ENCODE measurements at regions not wholly inside any gene's neighbourhood (a gene's known extent, or its start where the extent isn't known, plus 50 kb on each side); places are given as distances from the start of the nearest gene placed in this dataset.

DNA sequence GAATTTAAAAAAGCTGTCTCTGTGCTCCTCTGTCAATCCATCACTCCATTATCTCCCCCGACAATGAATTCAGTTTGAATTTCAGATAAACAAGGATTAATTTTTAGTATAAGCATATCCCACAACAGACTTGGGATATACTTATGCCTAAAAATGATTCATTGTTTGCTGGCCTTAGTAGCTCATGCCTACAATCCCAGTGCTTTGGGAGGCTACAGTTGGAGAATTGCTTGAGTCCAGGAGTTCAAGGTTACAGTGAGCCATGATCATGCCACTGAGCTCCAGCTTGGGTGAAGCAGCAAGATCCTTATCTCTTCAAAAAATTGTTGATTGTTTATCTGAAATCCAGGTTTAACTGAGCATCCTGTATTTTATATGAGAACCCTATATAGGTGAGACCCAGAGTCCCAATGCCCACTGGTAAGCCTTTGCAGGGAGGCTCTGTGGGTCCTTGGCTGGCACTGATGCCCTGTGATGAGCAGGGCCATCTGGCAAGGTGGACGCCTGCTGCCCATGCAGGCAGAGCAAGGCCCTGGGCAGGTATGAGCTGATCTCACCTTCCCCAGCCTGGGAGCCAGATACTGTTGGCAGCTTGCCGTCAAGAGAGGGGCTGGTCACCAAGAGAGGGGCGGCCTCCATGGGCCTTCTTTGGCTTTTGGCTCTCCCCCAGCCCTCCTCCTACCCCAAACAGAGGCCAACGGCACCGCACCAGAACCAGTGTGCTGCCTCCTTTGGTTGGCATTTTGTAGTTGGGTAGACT, 158.7 kb downstream of the SEC14L1 start:
- Histone ChIP-seq H3K4me3 (no peak overlapping the region), H3K27ac (no peak overlapping the region)

DNA sequence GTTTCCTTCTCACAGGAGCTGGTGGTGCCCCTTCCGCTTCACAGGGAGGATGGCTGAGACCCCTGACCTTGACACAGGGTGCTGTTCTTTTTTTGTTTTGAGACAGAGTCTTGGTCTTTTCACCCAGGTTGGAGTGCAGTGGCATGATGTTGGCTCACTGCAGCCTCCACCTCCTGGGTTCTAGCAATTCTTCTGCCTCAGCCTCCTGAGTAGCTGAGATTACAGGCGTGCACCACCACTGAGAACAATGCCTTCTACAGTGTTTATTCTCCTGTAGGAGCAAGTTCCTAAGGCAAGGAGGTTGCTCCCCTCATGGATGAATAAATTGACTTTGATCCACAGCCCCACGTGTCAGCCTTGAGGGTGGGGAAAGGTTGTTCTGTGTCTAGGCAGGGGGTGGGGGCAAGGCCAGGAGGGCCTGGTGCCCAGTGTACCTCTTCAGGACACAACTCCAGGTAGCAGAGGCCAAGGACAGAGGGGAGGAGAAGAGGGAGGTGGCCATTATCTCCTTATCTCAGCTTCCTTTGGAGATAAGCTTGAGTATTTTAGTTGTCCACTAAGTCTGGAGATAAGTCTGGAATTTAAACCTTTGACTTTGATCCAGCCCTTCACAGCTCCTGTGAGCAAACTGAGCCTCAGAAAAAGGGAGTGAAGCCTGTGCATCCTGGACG, 159.4 kb downstream of the SEC14L1 start:
- H3K9me3 ChIP-seq (replicated peaks) = peaks cover 6% of the 10 kb centered on the region
- H3K4me1 ChIP-seq = peaks cover 7% of the 10 kb centered on the region
- no peak overlapping the region for H3K4me3 ChIP-seq
- H3K27ac ChIP-seq = no peak overlapping the region
- no peak for DNase-seq
- no peaks in the 10 kb centered on the region for H3K36me3 ChIP-seq
- H3K27me3 ChIP-seq = no peaks in the 10 kb centered on the region

More for the DNA sequence above, 158.7 kb downstream of the SEC14L1 start:
- Histone ChIP-seq H3K4me1 (peaks cover under 1% of the 10 kb centered on the region; the same call in 1 of the 2 replicates), H3K9me3 (replicated peaks) (peaks cover 6% of the 10 kb centered on the region), H3K27me3 (no peaks in the 10 kb centered on the region), H3K36me3 (no peaks in the 10 kb centered on the region)
- DNase-seq = no peak

DNA sequence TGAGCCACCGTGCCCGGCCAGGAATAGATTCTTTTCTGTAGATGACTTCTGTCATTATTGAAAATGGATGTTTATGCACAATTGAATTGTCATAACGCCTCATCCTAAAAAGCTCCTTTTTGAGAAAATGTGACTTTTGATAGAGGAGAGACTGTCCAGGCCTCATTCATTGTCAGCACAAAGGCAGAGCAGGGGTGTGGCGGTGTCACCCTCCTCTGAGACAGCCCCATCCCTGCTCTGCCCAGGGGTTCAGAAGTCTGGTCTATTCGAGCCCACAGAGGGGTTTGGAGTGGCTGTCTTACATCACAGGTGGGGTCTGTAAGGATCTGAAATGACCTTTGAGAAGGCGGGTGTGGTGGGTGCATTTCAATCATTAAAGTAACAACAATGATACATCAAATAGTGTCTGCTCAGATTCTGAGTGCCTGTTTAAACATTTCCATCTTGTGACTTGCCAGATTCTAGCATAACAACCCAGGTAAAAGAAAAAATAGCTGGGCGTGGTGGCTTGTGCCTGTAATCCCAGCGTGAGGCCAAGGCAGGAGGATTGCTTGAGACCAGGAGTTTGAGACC, 161.0 kb downstream of the SEC14L1 start:
- Histone ChIP-seq H3K4me1 (peaks cover 11% of the 10 kb centered on the region), H3K27ac (no peak overlapping the region), H3K36me3 (no peaks in the 10 kb centered on the region), H3K27me3 (no peaks in the 10 kb centered on the region), H3K4me3 (no peak overlapping the region), H3K9me3 (replicated peaks) (peaks cover 6% of the 10 kb centered on the region)
- no peak for DNase-seq

DNA sequence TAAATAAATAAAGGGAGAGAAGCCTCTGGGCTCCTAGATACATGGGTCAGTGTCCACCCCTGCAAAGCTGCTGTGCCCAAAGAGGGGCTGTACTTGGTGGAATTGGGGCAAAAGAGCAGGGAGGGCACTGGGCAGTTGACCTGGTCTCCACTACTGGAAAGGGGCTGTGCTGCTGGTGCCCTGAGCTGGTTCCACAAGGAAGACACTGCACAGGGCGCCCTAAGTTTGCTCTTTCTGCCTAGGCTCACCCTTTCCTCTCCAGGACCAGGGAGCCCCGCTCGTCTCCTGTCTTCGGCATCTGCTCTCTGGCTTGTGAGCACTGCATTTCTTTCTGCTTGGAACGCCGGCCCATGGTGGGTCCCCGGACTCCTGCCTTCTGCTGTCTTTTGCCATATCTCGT, 161.9 kb downstream of the SEC14L1 start:
- no peak for DNase-seq
- Histone ChIP-seq H3K36me3 (no peaks in the 10 kb centered on the region), H3K9me3 (replicated peaks) (peaks cover 6% of the 10 kb centered on the region), H3K27ac (no peak overlapping the region), H3K4me3 (no peak overlapping the region), H3K27me3 (no peaks in the 10 kb centered on the region), H3K4me1 (peaks cover 11% of the 10 kb centered on the region)

DNA sequence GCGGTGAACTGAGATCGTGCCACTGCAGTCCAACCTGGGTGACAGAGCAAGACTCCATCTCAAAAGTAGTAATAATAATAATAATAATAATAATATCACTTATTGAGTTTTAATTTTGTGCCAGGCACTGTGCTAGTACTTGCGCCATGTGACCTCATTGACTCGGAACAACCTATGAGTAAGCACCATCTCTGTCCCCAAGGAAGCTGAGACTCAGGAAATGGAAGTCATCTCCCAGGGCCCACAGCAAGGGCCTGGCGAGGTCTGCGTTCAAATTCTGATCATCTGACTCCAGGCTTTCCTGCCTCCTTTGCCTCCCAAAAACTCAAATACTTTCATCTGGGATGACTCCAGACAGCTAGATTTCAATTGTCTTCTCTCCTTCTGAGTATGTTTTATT, 162.9 kb downstream of the SEC14L1 start:
- H3K9me3 ChIP-seq (replicated peaks) = peaks cover 6% of the 10 kb centered on the region
- no peaks in the 10 kb centered on the region for H3K27me3 ChIP-seq
- H3K36me3 ChIP-seq = no peaks in the 10 kb centered on the region
- no peak for DNase-seq
- H3K4me3 ChIP-seq = no peak overlapping the region
- no peak overlapping the region for H3K27ac ChIP-seq
- peaks cover 14% of the 10 kb centered on the region for H3K4me1 ChIP-seq

DNA sequence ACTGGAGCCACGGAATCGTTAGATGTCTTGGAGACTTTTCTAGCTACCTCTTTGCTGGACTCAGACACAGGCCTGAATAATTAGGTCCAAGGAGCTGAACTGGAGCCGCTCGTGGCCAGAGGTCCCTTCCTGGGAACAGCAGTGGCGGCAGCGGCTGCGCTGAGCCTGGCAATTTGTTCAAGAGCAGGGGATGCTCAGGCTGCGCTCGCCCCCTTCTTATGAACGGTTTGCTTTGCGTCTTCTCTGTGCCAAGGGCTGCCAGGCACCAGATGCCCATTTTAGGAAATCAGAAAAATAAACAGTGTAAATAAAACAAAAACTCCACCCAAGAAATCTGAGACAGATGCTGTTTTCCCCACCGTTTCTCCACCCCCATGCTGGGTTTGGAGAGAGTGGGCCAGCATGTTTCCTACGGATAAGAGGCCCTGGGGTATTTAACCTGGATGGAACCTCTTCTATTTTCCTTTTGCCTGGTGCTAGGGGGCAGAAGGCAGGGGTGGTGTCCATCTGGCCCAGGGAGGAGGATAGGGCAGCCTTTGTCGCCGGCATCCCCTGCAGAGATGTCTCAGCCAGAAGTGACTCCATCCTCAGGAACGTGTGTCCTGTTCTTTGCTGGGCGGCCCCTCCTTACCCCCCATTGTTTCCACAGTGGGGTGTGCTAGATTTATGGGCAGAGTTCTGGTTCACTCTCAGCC, 163.4 kb downstream of the SEC14L1 start:
- Histone ChIP-seq H3K4me1 (peaks cover 15% of the 10 kb centered on the region), H3K9me3 (replicated peaks) (peaks cover 2% of the 10 kb centered on the region), H3K27ac (no peak overlapping the region), H3K4me3 (no peak overlapping the region), H3K36me3 (no peaks in the 10 kb centered on the region), H3K27me3 (no peaks in the 10 kb centered on the region)
- DNase-seq = no peak

DNA sequence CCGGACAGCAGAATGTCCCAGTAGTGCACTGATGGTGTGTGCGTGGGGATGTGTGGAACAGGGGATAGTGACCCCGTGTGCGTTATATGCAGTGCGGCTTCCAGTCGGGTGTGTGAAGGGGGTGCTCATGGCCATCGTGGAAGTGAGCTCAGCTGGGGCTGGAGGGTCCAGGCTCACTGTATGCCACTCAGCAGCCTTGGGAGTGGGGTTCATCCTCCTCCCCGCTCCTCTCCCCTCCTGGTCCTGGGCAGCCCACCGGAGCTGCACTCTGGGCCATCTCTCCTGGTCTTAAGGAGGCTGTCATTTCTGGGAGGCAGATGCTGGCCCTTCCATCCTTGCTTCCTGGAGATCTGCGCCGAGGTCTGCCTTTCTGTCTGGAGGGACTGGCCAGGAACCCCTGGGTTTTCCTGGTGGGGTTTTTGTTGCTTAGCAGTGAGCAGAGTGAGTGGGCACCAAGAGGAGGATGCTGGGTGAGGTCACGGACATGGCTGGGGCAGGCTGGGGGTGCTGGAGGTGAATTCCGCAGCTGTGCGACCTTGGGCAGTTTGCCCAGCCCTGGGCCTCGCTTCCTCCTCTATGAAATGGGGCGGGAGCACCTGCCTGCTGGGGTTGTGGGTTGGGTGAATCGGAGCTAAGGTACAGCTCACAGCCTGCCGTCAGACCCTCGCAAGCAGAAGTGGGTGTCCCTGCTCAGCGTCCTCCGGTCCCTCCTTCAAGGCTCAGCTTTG, 164.1 kb downstream of the SEC14L1 start:
- Histone ChIP-seq H3K36me3 (no peaks in the 10 kb centered on the region), H3K4me1 (peaks cover 15% of the 10 kb centered on the region), H3K27ac (no peak overlapping the region), H3K9me3 (replicated peaks) (no peaks in the 10 kb centered on the region), H3K27me3 (no peaks in the 10 kb centered on the region), H3K4me3 (no peak overlapping the region)
- peak; percentile 61 to 68 for DNase-seq

DNA sequence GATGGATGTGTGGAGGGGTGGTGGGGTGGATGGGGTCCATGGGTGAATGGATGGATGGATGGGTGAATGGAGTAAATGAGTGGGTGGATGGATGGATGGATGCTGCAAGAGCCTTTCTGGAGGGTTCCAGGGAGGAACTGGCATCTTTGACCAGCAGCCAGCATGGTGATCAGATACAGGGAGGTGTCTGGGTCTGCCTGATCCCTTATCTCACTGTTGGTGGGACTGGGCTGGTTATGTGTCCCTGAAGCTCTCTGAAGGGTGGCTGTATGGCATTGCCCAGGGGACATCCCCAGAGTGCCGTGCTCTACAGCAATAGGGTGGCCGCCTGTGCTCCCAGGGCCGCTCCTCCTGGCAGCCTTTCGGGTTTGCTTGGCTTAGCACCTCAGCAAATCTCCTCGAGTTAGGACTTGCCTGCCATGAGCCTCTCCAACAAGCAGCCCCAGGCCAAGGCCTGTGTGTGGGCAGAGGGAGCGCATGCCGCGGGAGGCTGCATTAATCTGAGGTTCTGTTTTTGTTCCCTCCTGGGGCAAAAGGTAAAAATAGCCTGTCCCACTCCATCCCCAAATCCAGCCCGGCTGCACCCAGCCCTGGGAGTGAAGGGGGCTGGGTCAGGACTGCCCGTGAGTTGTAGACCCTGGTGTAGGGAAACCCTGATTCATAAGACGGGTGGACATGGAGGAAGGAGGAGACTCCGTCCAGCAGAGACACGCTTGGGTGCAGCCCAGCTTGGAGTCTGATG, 165.4 kb downstream of the SEC14L1 start:
- no peaks in the 10 kb centered on the region for H3K9me3 ChIP-seq (replicated peaks)
- H3K4me3 ChIP-seq = no peak overlapping the region
- H3K36me3 ChIP-seq = no peaks in the 10 kb centered on the region
- DNase-seq = no peak
- peaks cover 15% of the 10 kb centered on the region for H3K4me1 ChIP-seq
- no peak overlapping the region for H3K27ac ChIP-seq
- no peaks in the 10 kb centered on the region for H3K27me3 ChIP-seq

DNA sequence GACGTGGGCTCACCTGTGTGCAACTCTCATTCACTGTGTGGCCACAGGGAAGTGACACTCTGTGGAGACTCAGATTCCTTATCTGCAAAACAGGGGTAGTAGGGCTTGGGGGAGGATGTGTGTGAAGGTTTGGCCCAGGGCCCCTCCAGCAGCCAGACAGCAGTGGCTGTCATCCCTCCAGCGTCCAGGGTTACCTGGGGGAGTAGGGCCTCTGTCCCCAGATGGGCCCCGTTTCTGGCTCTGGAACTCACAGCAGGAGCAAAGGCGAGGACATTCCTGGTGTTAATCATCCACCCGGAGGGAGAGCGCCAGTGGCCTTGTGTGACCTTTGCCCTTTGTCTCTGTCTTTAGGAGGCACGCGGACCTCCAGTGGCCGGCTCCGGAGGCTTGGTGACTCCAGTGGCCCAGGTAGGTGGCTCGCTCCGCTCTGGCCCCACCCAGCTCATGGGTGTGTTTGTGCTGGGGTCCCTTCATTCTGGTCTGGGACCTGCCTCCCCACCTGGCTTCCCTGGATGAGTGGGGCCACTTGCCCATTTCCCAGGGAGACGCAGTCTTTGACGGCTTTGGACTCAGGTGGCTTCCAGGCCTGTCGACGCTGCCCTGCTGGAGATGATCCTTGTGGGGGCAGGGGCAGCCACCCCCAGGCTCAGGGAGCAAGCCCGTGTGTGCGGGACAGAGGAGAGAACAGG, 166.2 kb downstream of the SEC14L1 start:
- no peaks in the 10 kb centered on the region for H3K27me3 ChIP-seq
- H3K4me1 ChIP-seq = peaks cover 15% of the 10 kb centered on the region
- no peaks in the 10 kb centered on the region for H3K36me3 ChIP-seq
- no peak for DNase-seq
- H3K9me3 ChIP-seq (replicated peaks) = no peaks in the 10 kb centered on the region
- no peak overlapping the region for H3K27ac ChIP-seq
- H3K4me3 ChIP-seq = no peak overlapping the region

DNA sequence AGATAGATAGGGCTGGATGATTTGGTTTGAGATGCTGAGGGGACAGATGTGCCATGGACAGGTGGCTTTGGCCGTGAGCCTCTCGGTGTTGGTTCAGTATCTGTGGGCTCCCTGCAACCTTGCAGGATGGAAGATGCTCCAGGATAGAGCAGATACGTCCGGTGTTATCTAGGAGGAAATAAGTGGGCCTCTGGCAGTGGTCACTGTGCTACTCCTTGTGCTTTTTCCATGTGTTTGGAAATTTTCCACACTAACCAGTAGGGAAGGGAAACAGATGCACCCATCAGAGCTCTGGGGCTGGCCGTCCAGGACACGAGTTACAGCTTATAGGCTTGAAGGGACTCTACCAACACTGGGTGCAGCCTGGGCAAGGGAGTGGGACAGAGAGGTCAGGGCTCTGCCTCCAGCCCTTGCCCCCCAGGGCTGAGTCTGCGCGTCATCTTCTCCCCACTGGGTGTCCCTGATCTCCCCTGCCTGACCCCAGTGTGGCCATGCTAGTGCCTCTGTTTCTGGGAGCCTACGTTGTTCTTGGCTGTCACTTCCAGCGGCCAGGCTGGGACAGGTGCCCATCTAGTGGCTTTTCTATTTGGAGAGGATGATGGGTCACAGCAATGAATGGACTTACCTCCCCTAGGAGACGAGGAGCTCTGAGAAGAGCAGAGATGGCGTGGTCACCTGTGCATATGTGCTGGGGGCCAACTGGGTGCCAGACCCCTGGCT, 166.9 kb downstream of the SEC14L1 start:
- Histone ChIP-seq H3K27me3 (no peaks in the 10 kb centered on the region), H3K4me3 (no peak overlapping the region), H3K36me3 (no peaks in the 10 kb centered on the region), H3K4me1 (peaks cover 15% of the 10 kb centered on the region), H3K27ac (no peak overlapping the region), H3K9me3 (replicated peaks) (no peaks in the 10 kb centered on the region)
- no peak for DNase-seq

DNA sequence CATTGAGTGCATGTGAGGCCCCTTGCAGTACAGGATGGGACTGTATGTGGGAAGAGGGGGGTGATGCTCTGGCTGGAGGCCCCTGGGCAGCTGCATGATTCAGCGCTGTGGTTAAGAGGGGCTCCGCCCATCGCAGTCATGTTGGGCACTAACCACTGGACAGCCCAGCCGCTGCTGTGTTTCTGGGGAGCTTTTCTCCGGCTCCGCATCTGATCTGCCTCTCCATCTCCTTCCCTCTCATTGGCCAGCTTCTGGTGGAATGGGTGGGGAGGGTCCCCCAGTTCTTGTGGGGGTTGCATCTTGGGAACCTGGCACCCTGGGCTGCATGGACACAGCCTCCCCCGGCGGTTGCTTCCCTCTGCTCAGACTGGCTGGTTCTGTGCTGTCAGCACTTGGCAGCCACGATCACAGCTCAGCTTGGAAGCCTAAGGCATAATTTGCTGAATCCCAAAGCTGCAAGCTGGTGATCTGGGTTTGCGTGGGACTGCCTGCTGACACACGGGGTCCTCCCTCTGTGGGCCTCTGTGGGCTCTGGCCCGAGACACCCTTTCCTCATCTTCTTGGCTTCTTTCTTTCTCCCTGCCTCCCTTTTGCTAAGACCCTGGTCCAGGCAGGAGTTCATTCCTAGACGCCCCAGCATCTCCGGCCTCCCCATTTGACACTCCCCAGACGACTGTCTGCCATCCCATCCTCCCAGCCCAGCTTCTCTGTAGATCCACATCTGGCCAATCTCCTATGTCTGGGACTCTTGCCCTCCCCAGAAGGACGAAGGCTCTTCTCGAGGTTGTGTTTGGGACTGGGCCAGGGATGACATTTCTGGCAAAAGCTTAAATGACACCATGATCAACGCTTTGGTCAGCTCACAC, 168.3 kb downstream of the SEC14L1 start:
- Histone ChIP-seq H3K36me3 (no peaks in the 10 kb centered on the region), H3K4me3 (no peak overlapping the region), H3K4me1 (peaks cover 15% of the 10 kb centered on the region), H3K27me3 (no peaks in the 10 kb centered on the region), H3K9me3 (replicated peaks) (no peaks in the 10 kb centered on the region), H3K27ac (no peak overlapping the region)
- DNase-seq = peak; percentile 54

DNA sequence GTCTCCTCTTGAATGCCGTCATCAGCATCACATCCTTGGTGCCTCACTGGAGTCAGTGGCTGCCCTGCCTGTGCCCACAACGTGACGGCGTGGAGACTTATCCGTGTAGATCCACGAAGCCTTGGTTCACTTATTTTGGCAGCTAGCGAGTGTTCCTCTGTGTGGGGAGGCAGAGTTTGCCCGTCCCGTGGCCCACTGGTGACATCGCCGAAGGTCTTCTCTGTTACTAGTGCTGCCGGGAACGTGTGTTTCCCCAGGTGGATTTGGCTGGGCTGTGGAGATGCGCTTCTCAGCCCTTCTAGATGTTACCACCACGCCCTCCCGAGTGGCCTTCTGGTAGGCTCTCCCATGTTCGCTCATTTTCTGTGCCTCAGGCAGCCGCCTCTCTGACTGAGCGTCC, 169.6 kb downstream of the SEC14L1 start:
- H3K9me3 ChIP-seq (replicated peaks) = no peaks in the 10 kb centered on the region
- H3K36me3 ChIP-seq = no peaks in the 10 kb centered on the region
- peaks cover 6% of the 10 kb centered on the region for H3K4me1 ChIP-seq
- DNase-seq = no peak
- H3K27me3 ChIP-seq = no peaks in the 10 kb centered on the region
- H3K4me3 ChIP-seq = no peak overlapping the region
- H3K27ac ChIP-seq = no peak overlapping the region
